GM10248 (cell line): ENCODE measurements at regions not wholly inside any gene's neighbourhood (a gene's known extent, or its start where the extent isn't known, plus 50 kb on each side); places are given as distances from the start of the nearest gene placed in this dataset.

Source experiments
- CTCF ChIA-PET: fragments of 300-600 bp; sonication (Branson Sonifier 250); formaldehyde crosslinking; extraction: SDS; loops from one replicate; lab custom pipeline; 2021; ENCODE audit warnings: antibody characterized with exemption; lab: Yijun Ruan, JAX
- POLR2A ChIA-PET: fragments of 350-650 bp; sonication (Branson Sonifier 250); formaldehyde crosslinking; extraction: SDS; loops from one replicate; lab custom pipeline; 2020; ENCODE audit warnings: antibody characterized with exemption; lab: Yijun Ruan, JAX
- DNase-seq: peaks from one replicate; pipeline ENCODE4 v3.0.0; 2012; ENCODE audit errors: extremely low spot score
- CTCF ChIP-seq: IDR thresholded peaks from 2 replicates; pipeline ENCODE4 v1.5.1; 2012; ENCODE audit warnings: mild to moderate bottlenecking, low read depth; ENCODE audit errors: extremely low read depth, missing control alignments, control extremely low read depth

DNA sequence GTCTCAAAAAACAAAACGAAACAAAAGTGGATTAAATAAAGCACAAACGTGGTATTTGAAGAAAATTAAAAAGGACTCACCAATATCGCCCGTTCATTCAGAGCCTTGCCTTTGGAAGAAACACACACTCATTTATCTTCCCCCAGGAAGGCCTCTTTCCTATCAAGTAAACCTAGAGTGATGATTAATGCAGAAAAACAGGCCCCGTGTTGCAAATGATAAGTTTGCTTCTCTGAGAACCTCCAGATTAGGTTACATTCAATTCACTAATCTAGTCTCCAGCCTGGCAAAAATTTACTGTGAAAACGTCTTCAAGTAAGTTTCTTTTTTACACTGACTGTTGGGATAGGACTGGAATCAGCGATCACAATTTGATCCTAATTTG is 78.0 kb upstream of the C1GALT1 start:
- TF ChIP-seq CTCF: no peak
- no peak for DNase-seq
- ChIA-PET CTCF (interaction anchor here (0.7 to 4.5 kb wide), 18 partner anchors 10 to 1191 kb away, joined by 3 to 36 read pairs (median 6); no protein-coding TSS in a partner anchor), POLR2A (no interaction called here)

DNA sequence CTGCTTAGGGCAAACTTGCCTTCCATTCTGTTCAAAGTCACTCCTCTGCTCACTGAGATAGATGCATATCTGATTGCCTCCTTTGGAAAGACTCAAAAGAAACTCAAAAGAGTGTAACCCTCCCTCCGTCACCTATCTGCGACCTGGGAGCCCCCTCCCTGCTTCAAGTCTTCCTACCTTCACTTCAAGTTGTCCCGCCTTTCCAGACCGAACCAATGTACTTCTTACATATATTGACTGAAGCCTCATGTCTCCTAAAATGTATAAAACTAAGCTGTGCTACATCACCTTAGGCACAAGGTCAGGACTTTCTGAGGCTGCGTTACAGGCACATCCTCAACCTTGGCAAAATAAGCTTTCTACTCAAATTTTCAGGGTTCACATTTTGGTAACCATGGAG is 77.4 kb upstream of the C1GALT1 start:
- no peak for DNase-seq
- CTCF ChIA-PET: interaction anchor here (0.8 to 4.5 kb wide), 8 partner anchors 7 to 1191 kb away, joined by 3 to 34 read pairs (median 6); no protein-coding TSS in a partner anchor
- POLR2A ChIA-PET: no interaction called here

DNA sequence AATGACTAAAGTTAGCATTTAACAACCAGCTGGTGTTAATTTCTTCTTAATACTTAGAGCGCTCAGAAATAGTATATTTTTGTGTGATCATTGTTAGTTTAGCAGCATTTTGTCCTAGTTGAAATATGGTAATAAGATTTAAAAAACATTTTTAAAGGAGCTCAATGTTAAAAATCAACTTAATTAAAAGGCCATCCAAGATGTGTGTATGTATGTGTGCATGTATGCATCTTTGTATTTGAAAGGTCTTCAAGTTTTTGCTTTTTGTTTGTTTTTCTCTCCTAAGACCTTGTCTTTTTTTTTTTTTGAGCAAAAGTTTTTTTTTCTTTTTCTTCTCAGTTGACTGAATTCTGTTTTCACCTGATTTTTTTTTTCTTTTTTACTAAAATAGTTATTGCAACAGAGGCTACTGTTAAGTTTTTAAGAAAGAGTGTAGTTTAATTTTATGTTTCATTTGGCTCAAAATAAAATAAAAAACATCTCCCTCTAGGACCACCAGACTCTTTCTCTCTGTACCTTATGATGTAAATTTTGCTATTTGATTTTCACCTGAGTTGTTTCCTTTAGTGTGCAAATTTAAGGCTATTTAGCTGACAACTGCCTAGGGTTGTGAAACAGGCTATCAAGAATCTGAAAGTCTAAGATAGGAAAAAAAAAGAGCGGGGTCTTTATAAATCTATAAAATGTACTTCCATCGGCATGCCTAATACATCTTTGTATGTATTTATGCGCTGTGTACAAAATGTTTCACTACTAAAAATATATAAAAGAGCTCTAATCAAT is 76.4 kb upstream of the C1GALT1 start:
- ChIA-PET CTCF (interaction anchor here (0.7 to 4.5 kb wide), 9 partner anchors 8 to 1190 kb away, joined by 3 to 34 read pairs (median 6); no protein-coding TSS in a partner anchor), POLR2A (no interaction called here)
- no peak for TF ChIP-seq CTCF
- DNase-seq: no peak

More for the DNA sequence above, 77.4 kb upstream of the C1GALT1 start:
- TF ChIP-seq CTCF: no peak

DNA sequence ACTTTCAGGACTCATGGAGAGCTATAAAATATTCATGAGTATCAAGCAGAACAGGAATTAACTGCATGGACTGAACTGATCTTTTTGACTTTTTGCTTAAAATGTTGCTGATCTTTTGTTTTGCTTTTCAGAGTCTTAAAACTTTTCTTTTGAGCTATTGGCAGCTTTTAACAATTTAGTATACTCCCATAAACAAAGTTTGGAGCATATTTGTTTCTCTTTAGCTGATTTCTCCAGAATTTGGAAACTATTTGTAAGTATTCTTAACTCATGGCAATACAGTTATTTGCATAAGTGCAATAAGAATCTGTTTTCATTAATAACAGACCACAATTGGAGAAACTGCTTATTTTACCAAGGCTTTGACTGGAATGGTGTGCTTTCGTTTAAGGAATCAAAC is 73.4 kb upstream of the C1GALT1 start:
- no peak for TF ChIP-seq CTCF
- no peak for DNase-seq
- POLR2A ChIA-PET: no interaction called here
- CTCF ChIA-PET: no interaction called here

DNA sequence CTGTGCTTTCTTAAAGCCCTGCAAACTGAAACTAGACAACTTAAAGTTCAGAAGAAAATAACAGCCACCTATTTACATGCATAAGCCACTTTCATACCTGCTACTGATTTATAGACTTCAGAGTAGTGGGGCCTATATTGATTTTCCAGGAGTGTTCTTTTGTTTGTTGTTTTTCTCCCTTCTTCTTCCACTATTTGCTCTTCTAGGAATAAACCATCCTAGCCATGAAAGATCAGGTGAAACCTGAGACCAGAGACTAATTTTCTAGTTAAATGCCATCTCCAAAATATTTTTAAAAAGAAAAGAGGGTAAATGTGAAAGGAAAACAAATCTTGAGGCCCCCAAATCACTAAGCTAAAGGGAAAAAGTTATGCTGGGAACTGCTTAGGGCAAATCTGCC is 72.4 kb upstream of the C1GALT1 start:
- POLR2A ChIA-PET: no interaction called here

DNA sequence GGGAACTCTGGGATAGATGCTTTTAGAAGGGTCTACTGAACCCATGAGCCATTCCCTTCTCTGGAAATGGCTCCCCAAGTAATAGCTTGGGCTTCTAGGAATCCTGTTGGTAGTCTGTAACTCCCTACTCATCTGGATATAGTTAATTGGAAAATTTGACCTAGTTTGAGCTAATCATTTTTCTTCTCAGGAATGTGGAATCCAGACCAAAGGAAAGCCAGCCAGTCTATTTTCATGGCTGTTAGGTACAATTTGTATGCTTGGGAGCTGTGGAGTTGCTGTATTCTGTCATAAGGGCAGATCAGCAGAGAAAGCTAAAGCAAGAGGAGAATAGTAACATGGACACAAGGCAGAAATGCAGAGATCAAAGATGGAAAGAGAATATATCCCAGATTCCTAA is 71.6 kb upstream of the C1GALT1 start:
- DNase-seq: no peak
- TF ChIP-seq CTCF: no peak
- ChIA-PET POLR2A (no interaction called here), CTCF (interaction anchor here (0.7 to 1.4 kb wide), 3 partner anchors 11 to 111 kb away, joined by 3 read pairs; no protein-coding TSS in a partner anchor)

More for the DNA sequence above, 72.4 kb upstream of the C1GALT1 start:
- CTCF ChIA-PET: interaction anchor here (1.4 kb wide), 1 partner anchor 10 kb away, joined by 3 read pairs; no protein-coding TSS in a partner anchor
- no peak for TF ChIP-seq CTCF
- no peak for DNase-seq
